SJCRH30 (cell line): ENCODE measurements at regions not wholly inside any gene's neighbourhood (a gene's known extent, or its start where the extent isn't known, plus 50 kb on each side); places are given as distances from the start of the nearest gene placed in this dataset.

ENCODE experiments used
- DNase-seq, 2 experiments: peaks; one replicate each; pipeline ENCODE4 v3.0.0-alpha.2; 2015 to 2020
- H3K27ac ChIP-seq: fragments of 250-450 bp; sonication (Bioruptor Pico); 2 replicates; pipeline ENCODE4 v1.5.1; 2020; ENCODE audit warnings: mild to moderate bottlenecking, moderate library complexity
- H3K27me3 ChIP-seq: fragments of 250-450 bp; sonication (Bioruptor Pico); 2 replicates; pipeline ENCODE4 v1.5.1; 2020; ENCODE audit warnings: mild to moderate bottlenecking, moderate library complexity
- H3K36me3 ChIP-seq: fragments of 250-450 bp; sonication (Bioruptor Pico); 2 replicates; pipeline ENCODE4 v1.5.1; 2020; ENCODE audit warnings: mild to moderate bottlenecking, moderate library complexity
- H3K4me1 ChIP-seq: fragments of 250-450 bp; sonication (Bioruptor Pico); 2 replicates; pipeline ENCODE4 v1.5.1; 2020; ENCODE audit warnings: mild to moderate bottlenecking, moderate library complexity
- H3K4me3 ChIP-seq: fragments of 250-450 bp; sonication (Bioruptor Pico); 2 replicates; pipeline ENCODE4 v1.5.1; 2020; ENCODE audit warnings: mild to moderate bottlenecking, moderate library complexity
- H3K9me3 ChIP-seq: fragments of 250-450 bp; sonication (Bioruptor Pico); replicated peaks from 2 replicates; pipeline ENCODE4 v1.5.1; 2020; ENCODE audit warnings: mild to moderate bottlenecking, moderate library complexity

DNA sequence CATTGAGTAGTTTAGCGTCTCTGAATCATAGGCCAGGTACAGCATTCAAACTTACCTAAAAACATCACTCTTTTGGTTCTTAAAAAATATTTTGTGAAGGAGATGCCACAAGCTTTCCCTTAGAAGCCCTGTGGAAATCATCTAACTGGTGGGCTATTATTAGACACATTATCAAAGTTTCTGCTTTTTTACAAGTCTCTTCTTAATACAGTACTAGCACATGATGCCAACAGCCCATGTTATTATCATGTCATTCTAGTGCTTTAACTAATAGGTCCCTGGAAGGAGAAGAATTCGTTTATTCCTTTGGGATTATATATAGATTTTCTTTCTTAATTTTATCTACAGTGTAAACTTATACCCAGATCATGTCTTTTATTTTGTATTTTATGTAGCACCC is 146.0 kb upstream of the PTPRK start:
- H3K27me3 ChIP-seq = no peaks in the 10 kb centered on the region
- H3K4me3 ChIP-seq = no peak overlapping the region
- no peaks in the 10 kb centered on the region for H3K36me3 ChIP-seq
- DNase-seq = no peak
- no peak overlapping the region for H3K27ac ChIP-seq
- no peaks in the 10 kb centered on the region for H3K9me3 ChIP-seq
- H3K4me1 ChIP-seq = no peaks in the 10 kb centered on the region

DNA sequence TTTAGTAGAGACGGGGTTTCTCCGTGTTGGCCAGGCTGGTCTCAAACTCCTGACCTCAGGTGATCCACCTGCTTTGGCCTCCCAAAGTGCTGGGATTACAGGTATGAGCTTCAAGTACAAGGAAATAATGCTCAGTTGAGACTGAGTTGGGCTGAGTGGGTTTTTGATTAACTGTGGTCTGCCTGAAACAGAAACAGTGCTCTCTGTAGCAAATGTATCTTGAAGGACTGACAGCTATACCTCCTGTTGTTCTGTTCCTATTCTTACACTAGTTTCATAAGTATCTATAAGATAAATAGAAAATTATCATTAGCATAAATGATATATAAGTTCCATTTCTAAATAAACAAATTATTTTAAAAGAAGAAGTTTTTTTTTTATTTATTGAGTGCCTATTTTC is 142.8 kb upstream of the PTPRK start:
- Histone ChIP-seq H3K36me3 (no peaks in the 10 kb centered on the region), H3K4me1 (no peaks in the 10 kb centered on the region), H3K27me3 (no peaks in the 10 kb centered on the region), H3K27ac (no peak overlapping the region), H3K4me3 (no peak overlapping the region), H3K9me3 (no peaks in the 10 kb centered on the region)
- DNase-seq = no peak

DNA sequence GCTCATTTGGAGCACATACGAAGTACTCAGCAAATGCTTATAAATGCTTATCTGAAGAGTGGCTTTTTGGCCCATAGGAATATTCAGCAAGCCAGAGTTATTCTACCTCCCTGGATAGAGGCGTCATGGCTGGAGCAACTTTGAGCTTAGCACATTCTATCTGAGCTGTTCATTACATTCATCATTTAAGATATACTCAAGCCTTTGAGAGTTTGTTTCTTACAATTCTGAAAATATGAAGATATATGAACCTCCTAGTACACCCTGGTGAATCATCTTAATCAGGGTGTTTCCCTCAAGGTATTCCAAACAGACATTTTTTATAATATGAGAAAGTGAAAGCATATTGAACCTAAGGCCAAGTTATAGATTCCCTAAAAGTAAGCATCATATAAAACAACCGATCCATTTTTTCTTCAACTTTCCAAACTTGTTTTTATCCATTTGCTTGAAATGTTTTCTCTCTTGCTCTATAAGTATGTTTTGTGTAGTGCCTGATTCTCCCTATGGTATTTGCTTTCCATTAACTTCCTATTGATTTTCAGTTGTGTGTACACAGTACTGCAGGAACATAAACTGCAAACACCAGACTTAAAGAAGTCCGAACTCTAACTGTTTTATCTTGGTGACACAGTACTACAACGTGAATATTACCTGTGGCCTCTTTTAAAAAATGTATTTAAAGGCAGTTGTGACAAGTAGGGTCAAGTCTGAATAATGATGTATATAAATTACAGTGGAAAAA is 139.7 kb upstream of the PTPRK start:
- H3K4me1 ChIP-seq = peaks cover 9% of the 10 kb centered on the region; the same call in 1 of the 2 replicates
- no peaks in the 10 kb centered on the region for H3K9me3 ChIP-seq
- H3K27ac ChIP-seq = no peak overlapping the region
- H3K4me3 ChIP-seq = no peak overlapping the region
- H3K27me3 ChIP-seq = no peaks in the 10 kb centered on the region
- no peak for DNase-seq
- no peaks in the 10 kb centered on the region for H3K36me3 ChIP-seq

GRCh38 chr6:128659276-128659675 is 138.9 kb upstream of the PTPRK start:
- no peak for DNase-seq

GRCh38 chr6:128657181-128657580 is 136.8 kb upstream of the PTPRK start:
- Histone ChIP-seq H3K4me3 (no peak overlapping the region), H3K27ac (no peak overlapping the region), H3K36me3 (no peaks in the 10 kb centered on the region), H3K27me3 (no peaks in the 10 kb centered on the region), H3K9me3 (no peaks in the 10 kb centered on the region), H3K4me1 (peaks cover 9% of the 10 kb centered on the region; the same call in 1 of the 2 replicates)
- no peak for DNase-seq

More at GRCh38 chr6:128659276-128659675, 138.9 kb upstream of the PTPRK start:
- Histone ChIP-seq H3K36me3 (no peaks in the 10 kb centered on the region), H3K4me1 (peaks cover 9% of the 10 kb centered on the region; the same call in 1 of the 2 replicates), H3K27me3 (no peaks in the 10 kb centered on the region), H3K27ac (no peak overlapping the region), H3K4me3 (no peak overlapping the region), H3K9me3 (no peaks in the 10 kb centered on the region)

- Histone ChIP-seq H3K27me3 (no peaks in the 10 kb centered on the region), H3K27ac (peak overlapping the region; percentile 39), H3K4me3 (no peak overlapping the region), H3K4me1 (peaks cover 9% of the 10 kb centered on the region; the same call in 1 of the 2 replicates), H3K9me3 (no peaks in the 10 kb centered on the region), H3K36me3 (no peaks in the 10 kb centered on the region)
- DNase-seq = peak; percentile 11 to 36
Measured at GRCh38 chr6:128655978-128656498, 135.6 kb upstream of the PTPRK start.

DNA sequence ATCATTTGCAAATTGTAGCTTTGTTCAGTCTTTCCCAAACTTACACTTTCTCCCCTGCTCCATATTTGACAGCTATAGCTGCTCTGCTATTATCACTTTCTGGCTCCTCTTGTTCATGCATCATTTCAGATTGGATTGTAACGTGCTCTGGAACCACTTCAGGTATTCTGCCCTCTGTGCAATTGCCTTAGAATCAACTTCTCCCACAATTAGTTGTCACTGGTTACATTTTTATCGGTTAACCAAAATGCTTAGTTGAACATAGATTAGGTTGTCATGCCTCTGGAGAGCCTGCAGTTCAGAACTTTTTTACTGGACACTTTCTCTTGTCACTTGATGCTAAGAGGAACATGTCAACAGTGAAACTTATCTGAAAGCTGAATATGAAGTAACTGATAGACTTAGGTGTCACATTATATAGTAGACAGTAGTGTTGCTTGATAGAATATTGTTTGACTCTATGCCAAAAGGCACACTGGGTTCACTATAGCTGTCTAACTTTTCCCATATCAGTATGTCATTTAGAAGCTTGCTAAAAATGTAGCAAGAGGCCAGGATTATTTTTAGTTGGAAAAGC is 127.7 kb upstream of the PTPRK start:
- Histone ChIP-seq H3K36me3 (no peaks in the 10 kb centered on the region), H3K4me3 (no peak overlapping the region), H3K9me3 (no peaks in the 10 kb centered on the region), H3K4me1 (no peaks in the 10 kb centered on the region; the same call in 1 of the 2 replicates), H3K27me3 (no peaks in the 10 kb centered on the region), H3K27ac (no peak overlapping the region)
- DNase-seq = no peak

DNA sequence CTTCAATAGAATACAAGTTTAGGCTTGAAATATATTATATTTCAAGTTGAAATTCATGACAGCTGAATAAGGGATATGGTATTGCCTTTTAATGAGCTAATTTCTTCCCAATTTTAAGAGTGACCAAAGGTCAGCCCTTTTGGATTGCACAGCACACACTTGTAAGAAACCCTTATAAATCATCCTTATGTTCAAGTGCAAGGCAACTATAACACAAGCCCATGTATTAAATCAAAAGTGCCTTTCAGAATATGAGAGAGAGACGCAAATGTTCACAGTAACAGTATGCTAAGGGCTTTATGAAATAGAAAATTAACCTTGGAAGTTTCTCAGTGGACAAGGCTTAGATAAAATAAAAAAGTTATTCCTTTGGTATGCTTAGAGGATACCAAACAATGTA is 121.7 kb upstream of the PTPRK start:
- no peak for DNase-seq
- Histone ChIP-seq H3K27me3 (no peaks in the 10 kb centered on the region), H3K9me3 (no peaks in the 10 kb centered on the region), H3K36me3 (no peaks in the 10 kb centered on the region), H3K27ac (no peak overlapping the region), H3K4me3 (no peak overlapping the region), H3K4me1 (no peaks in the 10 kb centered on the region)

GRCh38 chr6:128641703-128642102 is 121.3 kb upstream of the PTPRK start:
- Histone ChIP-seq H3K4me1 (no peaks in the 10 kb centered on the region), H3K27me3 (no peaks in the 10 kb centered on the region), H3K36me3 (no peaks in the 10 kb centered on the region), H3K4me3 (no peak overlapping the region), H3K27ac (no peak overlapping the region), H3K9me3 (no peaks in the 10 kb centered on the region)
- DNase-seq = no peak

- DNase-seq = no peak
- H3K36me3 ChIP-seq = no peaks in the 10 kb centered on the region
- no peaks in the 10 kb centered on the region for H3K27me3 ChIP-seq
- no peak overlapping the region for H3K27ac ChIP-seq
- no peaks in the 10 kb centered on the region for H3K4me1 ChIP-seq
- no peak overlapping the region for H3K4me3 ChIP-seq
- H3K9me3 ChIP-seq = no peaks in the 10 kb centered on the region
Measured at GRCh38 chr6:128638817-128639216, 118.4 kb upstream of the PTPRK start.

- Histone ChIP-seq H3K27ac (no peak overlapping the region), H3K36me3 (no peaks in the 10 kb centered on the region), H3K4me3 (no peak overlapping the region), H3K4me1 (no peaks in the 10 kb centered on the region), H3K9me3 (no peaks in the 10 kb centered on the region), H3K27me3 (no peaks in the 10 kb centered on the region)
- DNase-seq = no peak
Measured at GRCh38 chr6:128635219-128635618, 114.8 kb upstream of the PTPRK start.

- no peak for DNase-seq
- Histone ChIP-seq H3K36me3 (no peaks in the 10 kb centered on the region), H3K9me3 (no peaks in the 10 kb centered on the region), H3K4me1 (no peaks in the 10 kb centered on the region), H3K27me3 (no peaks in the 10 kb centered on the region), H3K27ac (no peak overlapping the region), H3K4me3 (no peak overlapping the region)
Measured at GRCh38 chr6:128632131-128632530, 111.7 kb upstream of the PTPRK start.

DNA sequence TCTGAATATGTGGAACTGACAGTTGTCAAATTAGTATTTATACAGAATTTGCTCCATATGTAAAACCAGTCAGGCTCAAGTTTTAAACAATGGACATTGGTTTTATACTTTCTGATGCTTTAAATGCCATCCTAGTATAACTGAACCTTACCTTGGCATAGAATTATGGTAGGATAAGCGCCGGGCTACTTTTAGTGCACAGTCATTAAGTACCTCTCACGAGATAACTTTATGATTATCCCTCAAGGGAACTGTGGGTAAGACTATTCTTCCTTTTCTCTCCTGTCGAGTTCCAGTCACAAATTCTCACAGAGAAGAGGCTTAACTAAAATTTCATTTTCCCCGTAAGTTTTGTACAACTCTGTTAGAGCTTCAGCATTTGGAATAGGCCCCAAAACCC is 110.6 kb upstream of the PTPRK start:
- Histone ChIP-seq H3K36me3 (no peaks in the 10 kb centered on the region), H3K4me3 (no peak overlapping the region), H3K27ac (no peak overlapping the region), H3K27me3 (no peaks in the 10 kb centered on the region), H3K9me3 (no peaks in the 10 kb centered on the region), H3K4me1 (no peaks in the 10 kb centered on the region)
- DNase-seq = no peak

GRCh38 chr6:128630213-128630612 is 109.8 kb upstream of the PTPRK start:
- no peaks in the 10 kb centered on the region for H3K36me3 ChIP-seq
- no peak overlapping the region for H3K4me3 ChIP-seq
- no peak overlapping the region for H3K27ac ChIP-seq
- H3K27me3 ChIP-seq = no peaks in the 10 kb centered on the region
- no peaks in the 10 kb centered on the region for H3K9me3 ChIP-seq
- no peaks in the 10 kb centered on the region for H3K4me1 ChIP-seq
- DNase-seq = no peak

DNA sequence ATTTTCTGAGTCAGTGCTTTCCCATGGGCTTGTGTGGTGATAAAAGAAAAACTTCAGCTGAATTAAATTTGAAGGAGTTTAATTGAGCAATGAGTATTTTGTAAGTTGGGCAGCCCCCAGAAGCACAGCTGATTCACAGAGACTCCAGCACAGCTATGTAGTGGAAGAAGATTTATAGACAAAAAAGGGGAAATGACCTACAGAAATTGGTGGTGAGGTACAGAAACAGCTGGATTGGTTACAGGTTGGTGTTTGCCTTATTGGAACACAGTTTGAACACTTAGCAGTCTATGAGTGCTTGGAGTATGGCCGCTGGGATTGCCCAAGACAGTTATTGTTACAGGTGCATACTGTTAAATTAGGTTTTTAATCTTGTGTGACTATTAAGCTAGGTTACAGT is 96.9 kb upstream of the PTPRK start:
- Histone ChIP-seq H3K9me3 (no peaks in the 10 kb centered on the region), H3K4me1 (no peaks in the 10 kb centered on the region), H3K27me3 (no peaks in the 10 kb centered on the region), H3K27ac (no peak overlapping the region), H3K36me3 (no peaks in the 10 kb centered on the region), H3K4me3 (no peak overlapping the region)
- DNase-seq = no peak

GRCh38 chr6:128616342-128616741 is 95.9 kb upstream of the PTPRK start:
- H3K27ac ChIP-seq = no peak overlapping the region
- H3K36me3 ChIP-seq = no peaks in the 10 kb centered on the region
- no peak overlapping the region for H3K4me3 ChIP-seq
- H3K9me3 ChIP-seq = no peaks in the 10 kb centered on the region
- no peaks in the 10 kb centered on the region for H3K4me1 ChIP-seq
- no peak for DNase-seq
- H3K27me3 ChIP-seq = no peaks in the 10 kb centered on the region
